LNCAP (cell line): ENCODE measurements at regions not wholly inside any gene's neighbourhood (a gene's known extent, or its start where the extent isn't known, plus 50 kb on each side); places are given as distances from the start of the nearest gene placed in this dataset.

Experiments used
- TF ChIP-seq, protein P1 (sequence below): fragments of 450-650 bp; IDR thresholded peaks from 2 replicates; pipeline ENCODE4 v1.5.1; 2017; ENCODE audit warnings: mild to moderate bottlenecking

DNA sequence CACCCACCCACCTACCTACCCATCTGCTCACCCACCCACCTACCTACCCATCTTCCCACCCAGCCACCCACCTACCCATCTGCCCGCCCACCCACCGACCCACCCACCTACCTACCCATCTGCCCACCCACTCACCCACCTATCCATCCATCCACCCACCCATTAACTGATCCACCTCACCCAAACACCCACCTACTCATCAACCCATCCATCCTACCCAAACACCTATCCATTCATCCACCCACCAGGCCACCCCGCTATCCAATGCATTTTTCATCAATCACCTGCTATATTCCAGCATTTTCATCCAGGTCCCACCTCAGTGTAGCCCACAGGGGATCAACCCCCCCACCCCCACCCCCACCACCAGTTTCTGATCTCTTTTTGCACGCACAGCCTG is 121.8 kb downstream of the GLI2 start:
- TF ChIP-seq, protein P1, sequence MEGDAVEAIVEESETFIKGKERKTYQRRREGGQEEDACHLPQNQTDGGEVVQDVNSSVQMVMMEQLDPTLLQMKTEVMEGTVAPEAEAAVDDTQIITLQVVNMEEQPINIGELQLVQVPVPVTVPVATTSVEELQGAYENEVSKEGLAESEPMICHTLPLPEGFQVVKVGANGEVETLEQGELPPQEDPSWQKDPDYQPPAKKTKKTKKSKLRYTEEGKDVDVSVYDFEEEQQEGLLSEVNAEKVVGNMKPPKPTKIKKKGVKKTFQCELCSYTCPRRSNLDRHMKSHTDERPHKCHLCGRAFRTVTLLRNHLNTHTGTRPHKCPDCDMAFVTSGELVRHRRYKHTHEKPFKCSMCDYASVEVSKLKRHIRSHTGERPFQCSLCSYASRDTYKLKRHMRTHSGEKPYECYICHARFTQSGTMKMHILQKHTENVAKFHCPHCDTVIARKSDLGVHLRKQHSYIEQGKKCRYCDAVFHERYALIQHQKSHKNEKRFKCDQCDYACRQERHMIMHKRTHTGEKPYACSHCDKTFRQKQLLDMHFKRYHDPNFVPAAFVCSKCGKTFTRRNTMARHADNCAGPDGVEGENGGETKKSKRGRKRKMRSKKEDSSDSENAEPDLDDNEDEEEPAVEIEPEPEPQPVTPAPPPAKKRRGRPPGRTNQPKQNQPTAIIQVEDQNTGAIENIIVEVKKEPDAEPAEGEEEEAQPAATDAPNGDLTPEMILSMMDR: no peak

GRCh38 chr2:120857931-120858330 is 122.3 kb downstream of the GLI2 start:
- TF ChIP-seq, protein P1: no peak

DNA sequence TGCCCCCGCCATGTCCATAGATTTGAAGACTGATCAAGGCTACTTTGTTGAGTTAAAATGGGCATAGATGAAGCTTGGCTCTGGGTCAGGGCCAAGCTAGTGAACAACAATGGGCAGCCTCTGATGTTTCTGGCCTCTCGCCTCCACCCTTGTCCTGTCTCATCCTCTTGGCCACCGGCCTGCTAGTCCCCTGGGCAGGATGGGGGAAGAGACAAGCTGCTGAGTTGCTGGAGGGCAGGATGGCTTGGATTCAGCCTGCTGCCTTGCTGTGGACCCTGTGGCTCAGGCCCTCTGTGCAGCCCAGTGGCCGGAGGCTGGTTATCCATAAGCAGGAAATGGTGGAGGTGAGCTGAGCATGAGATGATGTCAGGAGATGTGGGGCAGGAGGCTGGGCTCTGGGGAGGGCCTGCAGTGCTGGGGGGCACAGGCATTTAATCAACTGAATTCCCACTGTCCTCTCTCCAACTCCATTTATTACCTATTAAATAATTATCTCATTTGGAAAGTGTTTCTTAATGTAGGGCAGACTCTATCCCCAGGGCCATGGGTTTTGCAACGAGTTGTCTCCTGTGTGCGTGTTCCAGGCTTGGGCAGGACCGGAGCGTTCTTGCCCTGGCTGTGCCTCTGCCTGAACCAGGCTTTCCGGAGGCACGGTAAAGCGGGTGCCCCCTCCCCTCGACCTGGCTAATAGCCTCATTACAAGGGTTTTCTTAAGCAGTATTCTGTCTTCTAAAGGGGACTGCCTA is 122.9 kb downstream of the GLI2 start:
- TF ChIP-seq, protein P1: no peak

GRCh38 chr2:120859128-120859527 is 123.5 kb downstream of the GLI2 start:
- TF ChIP-seq, protein P1: no peak

GRCh38 chr2:120859814-120860578 is 124.3 kb downstream of the GLI2 start:
- TF ChIP-seq, protein P1: no peak

DNA sequence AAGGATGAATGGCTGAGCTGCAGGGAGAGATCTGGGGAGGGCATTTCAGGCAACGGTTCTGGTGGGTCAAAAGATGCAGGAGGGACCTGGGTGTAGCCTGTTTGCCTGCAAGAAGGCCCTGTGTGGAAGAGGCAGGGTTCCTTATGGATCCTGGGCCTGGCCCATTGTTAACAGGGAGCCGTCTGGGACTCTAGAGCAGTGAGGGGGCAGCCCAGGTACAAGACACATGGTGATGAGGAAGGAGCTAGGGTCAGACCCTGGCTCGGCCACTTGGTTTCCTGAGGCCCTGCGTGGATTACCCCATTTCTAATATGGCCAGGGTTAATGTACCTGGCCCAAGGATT is 124.9 kb downstream of the GLI2 start:
- TF ChIP-seq, protein P1: no peak

GRCh38 chr2:120861191-120861575 is 125.5 kb downstream of the GLI2 start:
- TF ChIP-seq, protein P1: no peak
